ENCODE measurements at regions not wholly inside any gene's neighbourhood (a gene's known extent, or its start where the extent isn't known, plus 50 kb on each side); places are given as distances from the start of the nearest gene placed in this dataset.

GRCh38 chr4:174037631-174038030 is 245.8 kb downstream of the FBXO8 start:
- TF ChIP-seq ZNF384 (IDR thresholded peaks at IDR 0.05): no peak
- TF ChIP-seq ARNT (IDR thresholded peaks at IDR 0.05): no peak
- TF ChIP-seq L3MBTL2 (conservative IDR thresholded peaks at IDR 0.05): no peak
- no peak for TF ChIP-seq PKNOX1 (IDR thresholded peaks at IDR 0.05)
- no peak for TF ChIP-seq TARDBP (IDR thresholded peaks at IDR 0.05)
- TF ChIP-seq CTBP1 (IDR thresholded peaks at IDR 0.05; ENCODE audit: borderline replicate concordance): no peak
- no peak for TF ChIP-seq SUZ12 (IDR thresholded peaks at IDR 0.05)
- TF ChIP-seq SP1 (IDR thresholded peaks at IDR 0.05): no peak
- no peak for TF ChIP-seq FOXA1 (IDR thresholded peaks at IDR 0.05)
- no peak for TF ChIP-seq ELF4 (IDR thresholded peaks at IDR 0.05)
- TF ChIP-seq BHLHE40 (IDR thresholded peaks at IDR 0.05; ENCODE audit: borderline replicate concordance): no peak
- TF ChIP-seq FOXK2 (IDR thresholded peaks at IDR 0.05): no peak
- TF ChIP-seq HDGF (IDR thresholded peaks at IDR 0.05; ENCODE audit: borderline replicate concordance): no peak
- no peak for TF ChIP-seq NFRKB (IDR thresholded peaks at IDR 0.05)

All from HEK293T (cell line).